Natural killer cell (primary cell): ENCODE measurements at regions not wholly inside any gene's neighbourhood (a gene's known extent, or its start where the extent isn't known, plus 50 kb on each side); places are given as distances from the start of the nearest gene placed in this dataset.
"Not testable (repeated sequence)": the region's sequence is repeated elsewhere in the genome, so short reads cannot be mapped to it uniquely, and the experiment has no call there.

Experiments used
- ATAC-seq, 3 donors: fragments of 150-1000 bp in 2 of 3; fragments of 200-7000 bp in 1 of 3; cut with Tn5 transposase; 1 replicate in 1 of 3; 2 replicates in 2 of 3; pipeline ENCODE4 v1.10.0; 2021; ENCODE audit warnings: mild to moderate bottlenecking in 2 of 3, moderate library complexity in 2 of 3
- DNase-seq, 2 donors: peaks; one replicate each; pipeline versions ENCODE4 v3.0.0 to v3.0.0-alpha.2; 2013 to 2021; ENCODE audit warnings: mixed read lengths in 1 of 2
- H3K27ac ChIP-seq: one replicate; pipeline ENCODE4 v1.5.1; 2013; ENCODE audit warnings: mild to moderate bottlenecking, low read length
- H3K27me3 ChIP-seq: one replicate; pipeline ENCODE4 v1.6.1; 2013; ENCODE audit warnings: low read length; ENCODE audit not compliant: control insufficient read depth, insufficient read depth
- H3K36me3 ChIP-seq: one replicate; pipeline ENCODE4 v1.6.1; 2013; ENCODE audit warnings: low read length; ENCODE audit not compliant: control insufficient read depth, insufficient read depth
- H3K4me1 ChIP-seq: one replicate; pipeline ENCODE4 v1.6.1; 2013; ENCODE audit warnings: low read length; ENCODE audit not compliant: control insufficient read depth, insufficient read depth
- H3K4me3 ChIP-seq: one replicate; pipeline ENCODE4 v1.5.1; 2013; ENCODE audit warnings: low read length
- H3K9me3 ChIP-seq: one replicate; pipeline ENCODE4 v1.6.1; 2013; ENCODE audit warnings: low read length; ENCODE audit not compliant: control insufficient read depth, insufficient read depth
- H3K27ac Mint-ChIP-seq, 2 donors: one replicate each; pipeline ENCODE4 v1.8.0; 2022; ENCODE audit warnings: mild to moderate bottlenecking in 2 of 2, mixed read lengths in 2 of 2, moderate library complexity in 1 of 2
- H3K27me3 Mint-ChIP-seq, 2 donors: one replicate each; pipeline ENCODE4 v1.8.0; 2022; ENCODE audit warnings: low read depth in 2 of 2, mixed read lengths in 2 of 2
- H3K36me3 Mint-ChIP-seq: one replicate; pipeline ENCODE4 v1.8.0; 2022; ENCODE audit warnings: mixed read lengths
- H3K4me1 Mint-ChIP-seq, 2 donors: one replicate each; pipeline ENCODE4 v1.8.0; 2022; ENCODE audit warnings: mixed read lengths in 2 of 2
- H3K4me3 Mint-ChIP-seq: one replicate; pipeline ENCODE4 v1.8.0; 2022; ENCODE audit warnings: mild to moderate bottlenecking, moderate library complexity, mixed read lengths
- H3K9me3 Mint-ChIP-seq, 2 donors: one replicate each; pipeline ENCODE4 v1.8.0; 2022; ENCODE audit warnings: mixed read lengths in 2 of 2
- WGBS: methylation state at CpG from one replicate; pipeline ENCODE4 v1.1.7; 2013; ENCODE audit warnings: missing lambda C conversion rate; ENCODE audit not compliant: insufficient coverage; 5-methylcytosine and 5-hydroxymethylcytosine counted together
- intact Hi-C: fragments of 100-400 bp; cut with micrococcal nuclease; formaldehyde crosslinking; loops from one replicate; pipeline ENCODE4 v1.14.2; 2022
- TF ChIP-seq, protein P1 (sequence below): fragments of 200-600 bp; IDR thresholded peaks from one replicate; pipeline ENCODE4 v1.8.0; 2022; ENCODE audit warnings: antibody characterized with exemption

DNA sequence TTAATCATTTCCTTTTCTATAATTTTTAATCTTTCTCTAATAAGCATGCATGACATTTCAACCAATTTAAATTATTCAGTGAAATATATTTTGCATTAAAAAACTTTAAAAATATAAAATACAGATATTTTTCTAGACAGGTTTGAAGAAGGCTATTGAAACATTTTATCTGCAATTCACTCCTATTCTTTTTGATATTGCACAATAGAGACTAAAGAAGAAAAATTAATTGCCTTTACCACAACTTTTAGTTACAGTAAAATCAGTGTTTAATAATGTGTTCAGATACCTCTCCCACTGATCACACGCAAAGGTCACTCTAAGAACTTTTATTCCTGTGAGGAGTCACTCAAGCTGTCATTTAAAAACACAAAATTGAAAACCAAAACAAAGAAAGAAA is 1416.7 kb downstream of the FSCB start:
- peaks cover 16 to 30% of the 10 kb centered on the region in 2 donors for H3K9me3 Mint-ChIP-seq
- Histone ChIP-seq H3K36me3 (no peaks in the 10 kb centered on the region), H3K9me3 (no peaks in the 10 kb centered on the region), H3K27me3 (no peaks in the 10 kb centered on the region), H3K4me1 (no peaks in the 10 kb centered on the region), H3K27ac (no peak overlapping the region), H3K4me3 (no peak overlapping the region)
- peaks cover 24% of the 10 kb centered on the region for H3K36me3 Mint-ChIP-seq
- TF ChIP-seq, protein P1, sequence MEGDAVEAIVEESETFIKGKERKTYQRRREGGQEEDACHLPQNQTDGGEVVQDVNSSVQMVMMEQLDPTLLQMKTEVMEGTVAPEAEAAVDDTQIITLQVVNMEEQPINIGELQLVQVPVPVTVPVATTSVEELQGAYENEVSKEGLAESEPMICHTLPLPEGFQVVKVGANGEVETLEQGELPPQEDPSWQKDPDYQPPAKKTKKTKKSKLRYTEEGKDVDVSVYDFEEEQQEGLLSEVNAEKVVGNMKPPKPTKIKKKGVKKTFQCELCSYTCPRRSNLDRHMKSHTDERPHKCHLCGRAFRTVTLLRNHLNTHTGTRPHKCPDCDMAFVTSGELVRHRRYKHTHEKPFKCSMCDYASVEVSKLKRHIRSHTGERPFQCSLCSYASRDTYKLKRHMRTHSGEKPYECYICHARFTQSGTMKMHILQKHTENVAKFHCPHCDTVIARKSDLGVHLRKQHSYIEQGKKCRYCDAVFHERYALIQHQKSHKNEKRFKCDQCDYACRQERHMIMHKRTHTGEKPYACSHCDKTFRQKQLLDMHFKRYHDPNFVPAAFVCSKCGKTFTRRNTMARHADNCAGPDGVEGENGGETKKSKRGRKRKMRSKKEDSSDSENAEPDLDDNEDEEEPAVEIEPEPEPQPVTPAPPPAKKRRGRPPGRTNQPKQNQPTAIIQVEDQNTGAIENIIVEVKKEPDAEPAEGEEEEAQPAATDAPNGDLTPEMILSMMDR, result no peak
- no peak overlapping the region for H3K27ac Mint-ChIP-seq
- intact Hi-C loops, result no loop called here
- H3K4me3 Mint-ChIP-seq, result no peak overlapping the region
- WGBS, result no CpG with 5 or more reads among the region's 1 CpG
- DNase-seq (no peak), ATAC-seq (no peak)
- H3K27me3 Mint-ChIP-seq, result no peaks in the 10 kb centered on the region
- no peaks in the 10 kb centered on the region for H3K4me1 Mint-ChIP-seq

DNA sequence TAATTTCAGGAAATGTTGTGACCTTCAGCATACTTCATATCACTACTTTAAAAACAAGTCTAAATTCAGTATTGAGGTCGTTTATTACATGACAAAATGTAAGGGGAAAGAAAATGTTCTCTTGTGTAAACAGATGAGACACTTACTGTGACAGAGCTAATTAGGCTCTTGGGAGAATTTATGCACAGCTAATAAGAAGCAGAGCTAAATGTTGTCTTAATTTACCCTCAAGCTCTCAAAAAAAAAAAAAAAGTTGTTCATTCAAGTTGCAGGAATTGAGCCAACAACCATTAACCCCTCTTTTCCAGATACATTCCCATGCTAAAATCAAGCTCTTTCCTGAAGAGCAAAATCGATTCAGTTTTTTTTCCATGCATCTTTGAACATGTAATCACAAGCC is 1419.4 kb downstream of the FSCB start:
- Mint-ChIP-seq H3K9me3 (peaks cover 19 to 31% of the 10 kb centered on the region in 2 donors), H3K27me3 (no peaks in the 10 kb centered on the region), H3K4me3 (no peak overlapping the region), H3K36me3 (peaks cover 22% of the 10 kb centered on the region), H3K27ac (no peak overlapping the region), H3K4me1 (no peaks in the 10 kb centered on the region)
- intact Hi-C loops, result no loop called here
- 20% methylated on average over 1 of the region's 2 CpGs for WGBS
- TF ChIP-seq, protein P1, result no peak
- Histone ChIP-seq H3K4me3 (no peak overlapping the region), H3K9me3 (no peaks in the 10 kb centered on the region), H3K27me3 (no peaks in the 10 kb centered on the region), H3K4me1 (no peaks in the 10 kb centered on the region), H3K36me3 (no peaks in the 10 kb centered on the region), H3K27ac (no peak overlapping the region)
- no peak for DNase-seq
- no peak for ATAC-seq

DNA sequence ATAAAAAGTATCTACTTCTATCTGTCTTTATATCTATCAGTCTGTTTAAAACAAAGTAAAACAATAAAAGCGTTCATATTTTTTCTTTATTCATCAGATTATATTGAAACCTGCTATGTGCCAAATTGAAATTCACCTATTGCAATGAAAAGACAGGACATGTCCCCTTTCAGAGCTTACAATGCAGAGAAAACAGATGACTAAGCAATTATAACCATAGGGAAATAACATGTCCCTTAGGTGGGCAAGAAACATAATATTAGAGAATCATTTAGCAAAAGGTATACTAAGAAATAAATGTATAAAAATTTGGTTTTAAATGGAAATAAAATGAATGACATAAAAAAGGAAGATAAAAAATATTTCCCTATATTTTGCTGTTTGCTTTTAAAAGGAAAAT is 1421.3 kb downstream of the FSCB start:
- Mint-ChIP-seq H3K27me3 (no peaks in the 10 kb centered on the region), H3K36me3 (peaks cover 11% of the 10 kb centered on the region), H3K4me1 (no peaks in the 10 kb centered on the region), H3K4me3 (no peak overlapping the region), H3K27ac (no peak overlapping the region), H3K9me3 (peaks cover 15 to 23% of the 10 kb centered on the region in 2 donors)
- Histone ChIP-seq H3K9me3 (no peaks in the 10 kb centered on the region), H3K4me1 (no peaks in the 10 kb centered on the region), H3K27me3 (no peaks in the 10 kb centered on the region), H3K4me3 (no peak overlapping the region), H3K36me3 (no peaks in the 10 kb centered on the region), H3K27ac (no peak overlapping the region)
- 86% methylated on average over 1 of the region's 1 CpG for WGBS
- TF ChIP-seq, protein P1, result no peak
- DNase-seq (no peak), ATAC-seq (no peak)
- intact Hi-C loops, result no loop called here

DNA sequence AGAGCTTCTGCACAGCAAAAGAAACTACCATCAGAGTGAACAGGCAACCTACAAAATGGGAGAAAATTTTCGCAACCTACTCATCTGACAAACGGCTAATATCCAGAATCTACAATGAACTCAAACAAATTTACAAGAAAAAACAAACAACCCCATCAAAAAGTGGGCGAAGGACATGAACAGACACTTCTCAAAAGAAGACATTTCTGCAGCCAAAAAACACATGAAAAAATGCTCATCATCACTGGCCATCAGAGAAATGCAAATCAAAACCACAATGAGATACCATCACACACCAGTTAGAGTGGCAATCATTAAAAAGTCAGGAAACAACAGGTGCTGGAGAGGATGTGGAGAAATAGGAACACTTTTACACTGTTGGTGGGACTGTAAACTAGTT is 1439.7 kb downstream of the FSCB start:
- H3K4me3 ChIP-seq, H3K27me3 Mint-ChIP-seq, H3K36me3 ChIP-seq, H3K4me1 ChIP-seq, ATAC-seq, H3K27ac ChIP-seq, DNase-seq, H3K27ac Mint-ChIP-seq, H3K27me3 ChIP-seq, H3K4me3 Mint-ChIP-seq, H3K36me3 Mint-ChIP-seq, intact Hi-C loops, H3K9me3 ChIP-seq, H3K4me1 Mint-ChIP-seq: not testable (repeated sequence)
- peaks cover 5 to 11% of the 10 kb centered on the region in 2 donors for H3K9me3 Mint-ChIP-seq
- no CpG with 5 or more reads among the region's 3 CpGs for WGBS
